Left lung (tissue), 4 donors: ENCODE measurements at regions not wholly inside any gene's neighbourhood (a gene's known extent, or its start where the extent isn't known, plus 50 kb on each side); places are given as distances from the start of the nearest gene placed in this dataset.

ENCODE experiments used
- ATAC-seq: fragments of 200-7000 bp; cut with Tn5 transposase; one replicate; pipeline ENCODE4 v1.9.1; 2020; ENCODE audit warnings: moderate library complexity
- DNase-seq, 4 donors: peaks; one replicate each; pipeline ENCODE4 v3.0.0-alpha.2; 2013 to 2020
- H3K27ac ChIP-seq, 2 donors: fragments of 200-600 bp; sonication (generic) in 1 of 2; one replicate each; pipeline versions ENCODE4 v1.5.0 to v1.8.0; 2020 to 2021
- H3K27me3 ChIP-seq, 2 donors: fragments of 200-600 bp; sonication (generic) in 1 of 2; one replicate each; pipeline versions ENCODE4 v1.5.0 to v1.8.0; 2020 to 2021
- H3K36me3 ChIP-seq, 2 donors: fragments of 200-600 bp; sonication (generic) in 1 of 2; one replicate each; pipeline versions ENCODE4 v1.5.0 to v1.8.0; 2020 to 2021
- H3K4me1 ChIP-seq, 2 donors: fragments of 200-600 bp; one replicate each; pipeline ENCODE4 v1.8.0; 2021
- H3K4me3 ChIP-seq, 2 donors: fragments of 200-600 bp; sonication (generic) in 1 of 2; one replicate each; pipeline versions ENCODE4 v1.5.0 to v1.8.0; 2020 to 2021; ENCODE audit warnings: mild to moderate bottlenecking in 1 of 2
- H3K9me3 ChIP-seq, 2 donors: fragments of 200-600 bp; sonication (generic) in 1 of 2; one replicate each; pipeline versions ENCODE4 v1.5.0 to v1.8.0; 2020 to 2021
- intact Hi-C, 2 donors: fragments of 100-400 bp; cut with DNase I; formaldehyde crosslinking; loops; one replicate each; pipeline versions ENCODE4 v1.11.2 to v1.14.2; 2022
- TF ChIP-seq, protein P1 (sequence below), 2 donors: fragments of 200-600 bp; sonication (generic) in 1 of 2; IDR thresholded peaks; one replicate each; pipeline versions ENCODE4 v1.5.0 to v1.8.0; 2021; ENCODE audit warnings: antibody characterized with exemption in 2 of 2
- donor health status: DM: no; HTN: yes; CAD: no.
- donor health status: DM: no; HTN: no; CAD: no.

DNA sequence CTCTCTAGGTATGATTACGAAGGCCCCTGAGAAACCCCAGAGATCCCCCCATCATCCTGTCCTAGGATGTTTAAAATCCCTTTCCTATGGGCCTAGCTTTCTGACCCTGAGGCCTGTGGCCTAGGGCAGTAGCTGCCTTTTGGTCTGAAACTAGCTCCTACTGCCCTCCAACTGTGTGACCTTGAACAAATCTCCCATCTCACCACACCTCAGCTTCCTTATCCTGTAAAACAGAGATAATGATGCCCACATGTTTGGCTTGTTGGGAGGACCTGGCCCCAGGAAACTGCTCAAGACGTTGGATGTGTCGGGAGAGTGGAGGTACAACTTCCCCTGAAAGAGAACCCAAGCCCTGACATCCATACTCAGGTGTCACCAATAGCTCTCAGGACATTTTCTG, 213.2 kb downstream of the SMAD2 start:
- Histone ChIP-seq H3K27ac (no peak overlapping the region), H3K4me1 (no peaks in the 10 kb centered on the region), H3K4me3 (no peak overlapping the region), H3K27me3 (no peaks in the 10 kb centered on the region), H3K36me3 (no peaks in the 10 kb centered on the region), H3K9me3 (no peaks in the 10 kb centered on the region)
- DNase-seq (no peak), ATAC-seq (no peak)
- intact Hi-C loops, result no loop called here
- TF ChIP-seq, protein P1, sequence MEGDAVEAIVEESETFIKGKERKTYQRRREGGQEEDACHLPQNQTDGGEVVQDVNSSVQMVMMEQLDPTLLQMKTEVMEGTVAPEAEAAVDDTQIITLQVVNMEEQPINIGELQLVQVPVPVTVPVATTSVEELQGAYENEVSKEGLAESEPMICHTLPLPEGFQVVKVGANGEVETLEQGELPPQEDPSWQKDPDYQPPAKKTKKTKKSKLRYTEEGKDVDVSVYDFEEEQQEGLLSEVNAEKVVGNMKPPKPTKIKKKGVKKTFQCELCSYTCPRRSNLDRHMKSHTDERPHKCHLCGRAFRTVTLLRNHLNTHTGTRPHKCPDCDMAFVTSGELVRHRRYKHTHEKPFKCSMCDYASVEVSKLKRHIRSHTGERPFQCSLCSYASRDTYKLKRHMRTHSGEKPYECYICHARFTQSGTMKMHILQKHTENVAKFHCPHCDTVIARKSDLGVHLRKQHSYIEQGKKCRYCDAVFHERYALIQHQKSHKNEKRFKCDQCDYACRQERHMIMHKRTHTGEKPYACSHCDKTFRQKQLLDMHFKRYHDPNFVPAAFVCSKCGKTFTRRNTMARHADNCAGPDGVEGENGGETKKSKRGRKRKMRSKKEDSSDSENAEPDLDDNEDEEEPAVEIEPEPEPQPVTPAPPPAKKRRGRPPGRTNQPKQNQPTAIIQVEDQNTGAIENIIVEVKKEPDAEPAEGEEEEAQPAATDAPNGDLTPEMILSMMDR (IDR thresholded peaks at IDR 0.05), result no peak

DNA sequence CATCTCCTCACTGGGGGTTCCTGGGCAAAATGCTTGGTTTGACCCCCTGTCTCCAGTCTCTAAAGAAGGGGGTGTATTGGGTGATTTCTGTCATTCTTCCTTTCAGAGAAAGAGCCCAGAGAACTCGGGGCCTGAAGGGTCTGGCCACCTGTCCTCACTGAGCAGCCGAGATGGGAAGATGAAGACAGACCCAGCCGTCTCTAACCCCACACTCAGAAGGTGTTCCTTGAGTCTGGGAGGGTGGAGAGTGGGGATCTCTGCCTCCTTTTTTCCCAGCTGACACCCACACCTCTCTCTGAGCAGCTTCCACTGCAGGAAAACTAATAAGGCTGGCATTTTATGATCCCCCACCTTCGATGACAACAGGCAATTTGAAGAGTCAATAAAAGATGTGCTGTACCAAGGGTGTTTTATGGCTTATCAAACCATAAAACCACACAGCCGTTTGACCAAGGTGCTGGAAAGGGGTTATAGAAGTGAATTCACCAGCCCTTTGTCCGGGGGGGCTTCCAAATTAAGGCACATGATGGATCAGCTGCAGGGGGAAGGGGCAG, 213.8 kb downstream of the SMAD2 start:
- no peaks in the 10 kb centered on the region for H3K4me1 ChIP-seq
- no peak overlapping the region for H3K27ac ChIP-seq
- ATAC-seq (no peak), DNase-seq (no peak)
- no peaks in the 10 kb centered on the region for H3K9me3 ChIP-seq
- no peaks in the 10 kb centered on the region for H3K27me3 ChIP-seq
- TF ChIP-seq, protein P1 (IDR thresholded peaks at IDR 0.05), result no peak
- H3K36me3 ChIP-seq, result no peaks in the 10 kb centered on the region
- intact Hi-C loops, result no loop called here
- no peak overlapping the region for H3K4me3 ChIP-seq

DNA sequence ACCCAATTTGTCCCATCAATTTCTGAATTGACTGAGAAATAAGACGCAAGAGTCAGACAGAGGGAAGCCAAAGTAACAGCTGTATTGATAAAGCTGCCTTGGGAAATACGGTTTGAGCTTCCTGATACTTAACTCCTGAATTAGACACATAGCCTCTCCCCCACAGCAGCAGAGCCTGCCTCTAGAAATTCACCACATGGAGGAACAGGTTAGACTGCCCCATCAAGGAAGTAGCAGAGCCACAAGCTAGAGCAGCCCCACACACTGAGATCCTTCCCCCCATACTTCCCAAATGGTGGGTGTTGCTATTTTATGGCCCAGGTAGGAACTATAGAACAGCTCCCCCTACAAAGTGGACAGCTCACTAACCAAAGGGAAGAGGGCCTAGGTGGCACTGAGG, 220.0 kb downstream of the SMAD2 start:
- H3K4me1 ChIP-seq, result no peaks in the 10 kb centered on the region
- no peaks in the 10 kb centered on the region for H3K36me3 ChIP-seq
- no peak overlapping the region for H3K4me3 ChIP-seq
- DNase-seq (no peak), ATAC-seq (no peak)
- TF ChIP-seq, protein P1 (IDR thresholded peaks at IDR 0.05), result no peak
- H3K27ac ChIP-seq, result no peak overlapping the region
- H3K27me3 ChIP-seq, result no peaks in the 10 kb centered on the region
- intact Hi-C loops, result no loop called here
- no peaks in the 10 kb centered on the region for H3K9me3 ChIP-seq

DNA sequence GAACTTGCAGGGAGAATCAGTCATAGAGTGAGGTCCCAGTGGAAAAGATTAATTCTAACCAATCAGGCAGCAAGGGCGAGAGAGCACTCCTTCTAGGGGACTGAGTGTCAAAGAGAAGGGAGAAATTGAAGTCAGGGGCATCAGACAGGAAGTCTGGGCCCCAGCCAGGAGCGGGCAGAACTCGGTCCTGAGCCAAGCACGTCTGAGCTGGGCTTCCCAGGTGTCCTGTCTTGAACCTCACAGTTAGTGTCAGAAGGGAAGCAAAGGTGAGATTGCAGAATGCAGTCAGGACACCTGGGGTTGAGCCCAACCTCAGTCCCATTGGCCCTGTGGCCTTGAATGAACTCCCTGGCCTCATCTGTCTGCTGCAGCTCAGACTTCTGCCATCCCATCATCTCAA, 220.9 kb downstream of the SMAD2 start:
- ATAC-seq (no peak), DNase-seq (no peak)
- Histone ChIP-seq H3K9me3 (no peaks in the 10 kb centered on the region), H3K4me3 (no peak overlapping the region), H3K27ac (no peak overlapping the region), H3K4me1 (no peaks in the 10 kb centered on the region), H3K27me3 (no peaks in the 10 kb centered on the region), H3K36me3 (no peaks in the 10 kb centered on the region)
- TF ChIP-seq, protein P1 (IDR thresholded peaks at IDR 0.05), result no peak
- intact Hi-C loops, result no loop called here

DNA sequence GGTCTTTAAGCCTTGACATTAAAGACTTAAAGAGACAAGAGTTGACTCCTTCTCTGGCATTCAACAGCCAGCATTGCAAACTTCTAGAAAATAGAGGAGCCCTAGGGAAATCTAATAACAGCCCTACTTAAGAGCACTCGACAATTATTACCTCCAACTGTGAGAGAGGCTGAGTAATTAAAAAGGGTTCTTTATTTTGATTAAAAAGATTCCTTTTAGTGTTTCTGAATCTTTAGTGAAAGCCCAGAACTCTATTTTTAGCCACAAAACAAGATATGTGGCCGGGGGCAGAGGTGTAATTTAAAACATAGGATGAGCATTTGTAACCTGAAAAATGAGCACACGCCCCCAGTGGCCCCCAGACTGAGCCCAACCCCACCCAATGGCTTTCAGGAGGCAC, 222.3 kb downstream of the SMAD2 start:
- TF ChIP-seq, protein P1 (IDR thresholded peaks at IDR 0.05), result no peak
- intact Hi-C loops, result no loop called here
- no peak overlapping the region for H3K27ac ChIP-seq
- no peak overlapping the region for H3K4me3 ChIP-seq
- no peaks in the 10 kb centered on the region for H3K9me3 ChIP-seq
- H3K36me3 ChIP-seq, result no peaks in the 10 kb centered on the region
- DNase-seq, result no peak
- ATAC-seq, result no peak
- H3K27me3 ChIP-seq, result no peaks in the 10 kb centered on the region
- no peaks in the 10 kb centered on the region for H3K4me1 ChIP-seq
